A549 (cell line): ENCODE measurements at regions not wholly inside any gene's neighbourhood (a gene's known extent, or its start where the extent isn't known, plus 50 kb on each side); places are given as distances from the start of the nearest gene placed in this dataset.
A peak's percentile ranks its signal among the peaks of the same experiment; 100 is the strongest.

Experiments
- ATAC-seq, 2 experiments: fragments of 200-7000 bp in 1 of 2; fragments of >200 bp in 1 of 2; cut with Nextera tagmentation in 1 of 2; cut with Tn5 transposase in 1 of 2; 3 replicates each; pipeline versions ENCODE4 v1.8.0 to v1.9.1; 2018 to 2020; ENCODE audit warnings: mild to moderate bottlenecking in 1 of 2, moderate library complexity in 1 of 2
- CTCF ChIA-PET: fragments of 300-600 bp; sonication (Branson Sonifier 250); formaldehyde crosslinking; extraction: SDS; loops from one replicate; lab custom pipeline; 2021; ENCODE audit warnings: antibody characterized with exemption, inconsistent platforms; lab: Yijun Ruan, JAX
- POLR2A ChIA-PET: fragments of 350-600 bp; formaldehyde crosslinking; extraction: SDS; loops from one replicate; lab custom pipeline; 2021; ENCODE audit warnings: antibody characterized with exemption, inconsistent platforms; lab: Yijun Ruan, JAX
- DNase-seq, 2 experiments: peaks; one replicate each; pipeline versions ENCODE4 v3.0.0 to v3.0.0-alpha.2; 2011 to 2016; ENCODE audit warnings: low read depth in 1 of 2, low spot score in 1 of 2
- FAIRE-seq: peaks from 2 replicates; lab custom pipeline; 2011; peaks lifted over from hg19 to GRCh38; lab: Jason Lieb, UNC
- H3K27ac ChIP-seq, 2 experiments: fragments of >200 bp; sonication (Bioruptor Twin); formaldehyde crosslinking; 3 replicates each; pipeline ENCODE4 v1.5.1; 2016 to 2017
- H3K4me1 ChIP-seq: fragments of >200 bp; sonication (Bioruptor Twin); formaldehyde crosslinking; 3 replicates; pipeline ENCODE4 v1.6.1; 2016
- H3K4me2 ChIP-seq: fragments of >200 bp; sonication (Bioruptor Twin); formaldehyde crosslinking; 3 replicates; pipeline ENCODE4 v1.6.1; 2016
- H3K4me3 ChIP-seq: fragments of >200 bp; sonication (Bioruptor Twin); formaldehyde crosslinking; 3 replicates; pipeline ENCODE4 v1.5.1; 2016
- H3K9me3 ChIP-seq: fragments of >200 bp; sonication (Bioruptor Twin); formaldehyde crosslinking; 3 replicates; pipeline ENCODE4 v1.6.1; 2016
- BCL3 ChIP-seq: fragments of >200 bp; sonication (Bioruptor Twin); formaldehyde crosslinking; IDR thresholded peaks from 3 replicates; pipeline ENCODE4 v1.6.1; 2016
- CEBPB ChIP-seq, 2 experiments: fragments of >200 bp in 1 of 2; sonication (Bioruptor Twin) in 1 of 2; formaldehyde crosslinking in 1 of 2; IDR thresholded peaks; 2 replicates each; pipeline ENCODE4 v1.6.1; 2012 to 2016
- CHD4 ChIP-seq: fragments of 200-600 bp; sonication (generic); IDR thresholded peaks from 2 replicates; pipeline ENCODE4 v1.6.1; 2016; ENCODE audit warnings: antibody characterized with exemption, mild to moderate bottlenecking, borderline replicate concordance
- GATA3 ChIP-seq: IDR thresholded peaks from 2 replicates; pipeline ENCODE4 v1.6.1; 2012; ENCODE audit warnings: borderline replicate concordance
- HEYL ChIP-seq: fragments of 250-450 bp; sonication (Bioruptor Pico); IDR thresholded peaks from 2 replicates; pipeline ENCODE4 v1.8.0; 2021; ENCODE audit warnings: mild to moderate bottlenecking, moderate library complexity
- MAZ ChIP-seq: fragments of 150-350 bp; IDR thresholded peaks from 2 replicates; pipeline ENCODE4 v1.6.1; 2014; ENCODE audit warnings: antibody characterized with exemption, low read depth, low read length, borderline replicate concordance
- MYC ChIP-seq: IDR thresholded peaks from 2 replicates; pipeline ENCODE4 v1.6.1; 2012; ENCODE audit warnings: mild to moderate bottlenecking, inconsistent platforms, low read length, improper control_type of control experiment, borderline replicate concordance
- NFE2L2 ChIP-seq: fragments of 150-350 bp; conservative IDR thresholded peaks from 2 replicates; pipeline ENCODE4 v1.6.1; 2014; ENCODE audit warnings: low read length
- POLR2A ChIP-seq: IDR thresholded peaks from 2 replicates; pipeline ENCODE4 v1.6.1; 2012; ENCODE audit warnings: mild to moderate bottlenecking, low read length
- POLR2AphosphoS2 ChIP-seq: conservative IDR thresholded peaks from 2 replicates; pipeline ENCODE4 v1.6.1; 2012; ENCODE audit warnings: low read length, improper control_type of control experiment, inconsistent platforms
- RARB ChIP-seq: fragments of 250-450 bp; sonication (Bioruptor Pico); IDR thresholded peaks from 2 replicates; pipeline ENCODE4 v1.8.0; 2021; ENCODE audit warnings: mild to moderate bottlenecking, moderate library complexity
- RCOR1 ChIP-seq: fragments of 150-350 bp; IDR thresholded peaks from 2 replicates; pipeline ENCODE4 v1.6.1; 2014; ENCODE audit warnings: antibody characterized with exemption, low read length, low read depth
- ZFP36 ChIP-seq: fragments of 450-650 bp; IDR thresholded peaks from 2 replicates; pipeline ENCODE4 v1.6.1; 2014; ENCODE audit warnings: borderline replicate concordance; ENCODE audit not compliant: partially characterized antibody
- WGBS: methylation state at CpG from one replicate; pipeline ENCODE4 v1.1.6; 2017; ENCODE audit errors: missing lambda C conversion rate; 5-methylcytosine and 5-hydroxymethylcytosine counted together

- FAIRE-seq: no peak
- no peak for DNase-seq
- Histone ChIP-seq H3K27ac (no peak overlapping the region), H3K4me2 (no peak overlapping the region), H3K4me3 (no peak overlapping the region), H3K4me1 (no peaks in the 10 kb centered on the region), H3K9me3 (0 out of 3 replicates have a peak, but pooled peaks cover 9% of the 10 kb centered on the region)
- ChIA-PET POLR2A (no interaction called here), CTCF (interaction anchor here (0.7 kb wide), 1 partner anchor 80 kb away, joined by 4 read pairs; no protein-coding TSS in a partner anchor)
- ATAC-seq: no peak
- no peak for TF ChIP-seq MYC
- WGBS: 44% methylated on average over 5 of the region's 5 CpGs
These were observed 163.7 kb upstream of the SLC30A5 start for GRCh38 chr5:68930139-68930538.

DNA sequence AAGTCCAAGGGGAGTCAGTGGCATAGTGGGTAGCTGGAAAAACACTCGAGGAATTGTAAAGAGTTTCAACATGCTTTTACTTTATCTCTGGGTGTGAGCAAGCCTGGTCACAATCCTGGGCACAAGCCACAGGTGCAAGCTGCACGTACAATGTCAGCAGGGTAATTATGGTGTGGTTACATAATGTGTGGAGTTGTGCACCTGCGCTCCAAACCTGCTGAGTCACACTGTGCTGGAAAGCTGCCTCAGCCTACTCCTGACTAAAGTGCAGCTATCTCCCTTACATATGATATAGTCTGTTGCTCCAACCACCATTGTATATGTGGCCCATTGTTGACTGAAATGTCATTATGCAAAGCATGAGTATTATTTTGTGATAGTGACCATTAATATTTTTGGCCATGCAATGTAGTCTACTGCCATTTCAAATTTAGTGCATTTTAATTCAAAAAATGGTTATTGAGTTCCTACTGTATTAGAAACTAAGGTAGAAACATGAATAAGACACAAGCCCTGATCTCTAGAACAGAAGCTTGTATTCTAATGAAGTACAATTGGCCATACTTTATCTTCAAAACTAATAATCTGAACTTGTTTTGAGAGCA, 160.9 kb upstream of the SLC30A5 start:
- peaks cover 9% of the 10 kb centered on the region; the same call in 1 of the 3 replicates for H3K9me3 ChIP-seq
- no peak overlapping the region for H3K27ac ChIP-seq
- TF ChIP-seq ZFP36 (peak; percentile 39), HEYL (no peak)
- no peak overlapping the region for H3K4me3 ChIP-seq
- ATAC-seq (no peak), FAIRE-seq (no peak), DNase-seq (peak in 1 of 2 experiments; percentile 38)
- CTCF ChIA-PET: no interaction called here
- H3K4me2 ChIP-seq: no peak overlapping the region
- POLR2A ChIA-PET: no interaction called here
- no peaks in the 10 kb centered on the region for H3K4me1 ChIP-seq
- WGBS: 20% methylated on average over 3 of the region's 3 CpGs

DNA sequence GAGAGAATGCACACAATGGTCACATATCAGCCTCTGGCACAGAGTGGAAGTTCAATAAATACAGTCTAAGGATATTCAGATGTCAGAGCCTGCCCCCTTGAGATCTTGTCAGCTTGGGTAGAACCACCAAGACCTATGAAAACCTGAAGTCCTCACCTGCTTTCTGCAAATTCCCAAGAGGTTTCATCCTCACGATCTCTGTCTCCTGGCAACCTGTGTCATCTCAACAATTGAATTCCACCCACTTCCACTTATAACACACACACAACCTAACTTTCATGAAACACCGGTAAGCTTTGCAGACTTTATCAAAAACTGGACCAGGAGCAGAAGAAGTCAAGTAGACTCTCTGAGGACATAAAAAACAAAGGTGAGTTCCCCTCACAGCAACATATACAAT, 151.6 kb upstream of the SLC30A5 start:
- ChIA-PET POLR2A (no interaction called here), CTCF (interaction anchor here (0.7 kb wide), 1 partner anchor 27 kb away, joined by 4 read pairs; no protein-coding TSS in a partner anchor)
- no peak for FAIRE-seq
- WGBS: 89% methylated on average over 2 of the region's 2 CpGs
- H3K4me3 ChIP-seq: no peak overlapping the region
- peaks cover 3% of the 10 kb centered on the region; the same call in 1 of the 3 replicates for H3K9me3 ChIP-seq
- H3K4me1 ChIP-seq: no peaks in the 10 kb centered on the region
- H3K27ac ChIP-seq: no peak overlapping the region
- no peak for ATAC-seq
- DNase-seq: no peak
- TF ChIP-seq POLR2AphosphoS2: no peak
- no peak for TF ChIP-seq CEBPB (IDR thresholded peaks at IDR 0.05)
- TF ChIP-seq NFE2L2: no peak
- no peak for TF ChIP-seq MAZ
- no peak for TF ChIP-seq GATA3
- TF ChIP-seq MYC: no peak
- TF ChIP-seq, all 56 proteins: peak for 0
- no peak overlapping the region for H3K4me2 ChIP-seq

DNA sequence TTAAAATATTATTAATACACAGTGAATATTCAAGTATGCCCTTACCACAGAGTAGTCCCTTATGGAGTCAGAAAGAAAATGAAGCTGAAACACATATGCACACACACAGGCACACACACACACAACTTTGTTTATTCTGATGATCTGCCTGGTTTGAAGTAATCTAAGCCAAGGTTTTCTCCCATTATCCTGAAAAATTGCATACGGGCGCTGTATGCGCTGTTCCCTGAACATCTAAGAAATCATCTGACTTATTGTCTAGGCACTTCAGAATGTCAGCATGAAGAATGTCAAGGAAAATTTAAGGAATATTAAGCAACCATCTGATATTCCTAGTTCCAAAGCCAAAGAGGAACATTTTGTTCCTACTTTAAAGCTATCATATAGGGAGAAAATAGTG, 147.1 kb upstream of the SLC30A5 start:
- ATAC-seq: no peak

GRCh38 chr5:68947986-68948385, 145.8 kb upstream of the SLC30A5 start:
- H3K4me1 ChIP-seq: no peaks in the 10 kb centered on the region
- POLR2A ChIA-PET: no interaction called here
- ATAC-seq (no peak), DNase-seq (no peak), FAIRE-seq (no peak)
- WGBS: 19% methylated on average over 2 of the region's 2 CpGs
- no peak overlapping the region for H3K4me2 ChIP-seq
- TF ChIP-seq CHD4: no peak
- TF ChIP-seq RCOR1: no peak
- H3K9me3 ChIP-seq: no peaks in the 10 kb centered on the region
- CTCF ChIA-PET: interaction anchor here (1.2 kb wide), 1 partner anchor 14 kb away, joined by 4 read pairs; no protein-coding TSS in a partner anchor
- H3K4me3 ChIP-seq: no peak overlapping the region
- no peak overlapping the region for H3K27ac ChIP-seq

More for the DNA sequence above, 147.1 kb upstream of the SLC30A5 start:
- CTCF ChIA-PET: no interaction called here
- TF ChIP-seq BCL3 (no peak), RARB (no peak), POLR2AphosphoS2 (no peak), CHD4 (no peak), MAZ (no peak), POLR2A (no peak)
- Histone ChIP-seq H3K9me3 (no peaks in the 10 kb centered on the region), H3K27ac (no peak overlapping the region), H3K4me1 (no peaks in the 10 kb centered on the region), H3K4me2 (no peak overlapping the region), H3K4me3 (no peak overlapping the region)
- 89% methylated on average over 3 of the region's 3 CpGs for WGBS
- no peak for FAIRE-seq
- POLR2A ChIA-PET: no interaction called here
- DNase-seq: no peak
